Embryonic facial prominence (tissue), 1 donor: ENCODE measurements at regions not wholly inside any gene's neighbourhood (a gene's known extent, or its start where the extent isn't known, plus 50 kb on each side); places are given as distances from the start of the nearest gene placed in this dataset.

Experiments
- DNase-seq: peaks from one replicate; pipeline ENCODE4 v3.0.0-alpha.2; 2016; ENCODE audit errors: extremely low spot score

DNA sequence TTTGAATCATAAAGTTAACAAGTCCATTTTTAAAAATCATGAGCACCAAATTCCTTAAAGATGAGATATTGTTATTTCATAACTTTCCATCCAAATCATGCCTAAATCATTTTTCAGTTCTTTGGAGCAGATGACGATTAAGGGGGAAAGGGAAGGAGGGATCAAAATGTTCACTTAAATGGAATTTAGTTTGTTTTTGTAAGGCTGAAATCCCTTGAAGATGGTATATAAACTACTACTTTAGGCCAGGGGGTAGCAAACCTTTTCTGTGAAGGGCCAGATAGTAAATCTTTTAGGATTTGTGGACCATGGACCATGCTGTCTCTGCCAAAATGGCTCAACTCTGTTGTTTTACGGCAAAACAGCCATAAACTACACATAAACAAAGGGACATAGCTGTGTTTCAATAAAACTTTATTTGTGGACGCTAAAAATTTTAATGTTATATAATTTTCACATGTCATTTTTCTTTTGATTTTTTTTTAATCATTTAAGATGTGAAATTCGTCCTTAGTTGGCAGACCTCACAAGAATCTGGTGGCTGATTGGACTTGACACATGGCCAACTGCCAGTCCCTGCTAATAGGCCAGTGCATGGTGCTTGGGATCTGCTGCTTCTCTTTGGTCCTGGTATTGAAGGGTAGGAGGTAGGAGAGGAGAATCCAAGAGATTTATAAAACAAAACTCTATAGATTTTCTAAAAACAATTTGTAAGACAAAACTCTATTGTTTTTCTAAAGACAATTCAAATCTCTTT is 52.0 kb upstream of the RTN4 start:
- no peak for DNase-seq

DNA sequence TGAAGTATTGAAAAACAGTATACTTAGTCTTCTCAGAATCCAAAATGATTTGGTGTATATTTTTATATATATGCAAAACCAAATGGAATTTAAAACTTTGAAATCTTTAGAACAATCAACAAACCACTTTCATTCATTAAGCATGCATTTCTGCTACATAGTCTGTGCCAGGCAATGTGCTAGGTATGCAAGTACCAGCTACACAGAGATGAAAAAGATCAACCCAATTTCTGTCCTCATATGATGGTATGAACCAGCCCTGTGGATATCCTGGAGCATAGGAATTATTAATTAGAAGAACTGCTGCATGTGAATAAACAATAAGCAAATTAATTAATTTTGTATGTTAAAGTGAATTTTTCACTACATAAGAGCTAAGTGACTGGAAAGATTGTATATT is 51.2 kb upstream of the RTN4 start:
- no peak for DNase-seq

DNA sequence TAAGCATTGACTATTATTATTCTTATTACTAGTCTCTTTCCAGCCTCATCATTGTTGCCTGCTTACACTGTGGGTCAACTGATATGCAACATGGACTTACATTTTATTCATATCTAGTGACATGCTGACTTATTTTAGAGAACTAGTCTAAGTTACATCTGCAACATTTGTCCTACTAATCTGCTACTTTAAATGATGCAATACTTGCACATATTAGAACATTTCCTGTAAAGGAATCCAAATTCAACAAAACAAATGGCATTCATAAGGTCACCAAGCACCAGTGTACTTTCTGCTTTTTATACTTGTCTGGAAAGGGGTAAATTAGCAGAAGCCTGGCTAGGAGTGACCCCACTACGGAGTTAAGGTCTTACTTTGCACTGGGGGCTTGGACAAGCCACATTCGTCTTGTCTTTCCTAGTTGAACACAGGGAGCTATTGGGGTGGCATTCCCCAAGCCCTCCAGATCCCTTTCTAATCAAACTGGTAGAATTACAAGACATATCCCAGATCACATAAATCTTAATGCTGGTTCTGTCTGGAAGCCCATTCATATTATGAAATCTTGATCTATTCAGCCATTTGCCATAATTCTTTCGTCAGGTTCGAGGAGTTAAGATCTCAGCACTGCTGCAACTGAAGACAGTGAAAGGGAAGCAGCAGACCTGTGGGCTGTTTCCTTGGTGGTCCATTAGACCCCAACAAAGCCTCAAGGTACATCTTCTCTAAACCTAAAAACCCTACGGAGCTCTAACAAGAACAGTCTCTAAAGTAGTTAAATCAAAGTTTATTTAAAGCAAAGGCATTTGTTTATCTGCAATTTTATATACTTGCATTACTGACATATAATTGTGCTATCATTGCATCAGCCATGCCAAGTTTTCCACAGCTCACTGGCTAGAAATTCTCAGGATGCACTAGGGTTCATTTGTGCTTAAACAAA is 49.9 kb upstream of the RTN4 start:
- DNase-seq = no peak
